Smooth muscle cell (in vitro differentiated cells): ENCODE measurements at regions not wholly inside any gene's neighbourhood (a gene's known extent, or its start where the extent isn't known, plus 50 kb on each side); places are given as distances from the start of the nearest gene placed in this dataset.

Experiments used
- DNase-seq: peaks from one replicate; lab custom pipeline; 2025; ENCODE audit not compliant: unreplicated experiment; lab: John Stamatoyannopoulos, UW
- H2AFZ ChIP-seq: fragments of 200-600 bp; sonication (generic); 2 replicates; pipeline ENCODE4 v1.6.0; 2016; ENCODE audit warnings: antibody characterized with exemption, low read depth, mild to moderate bottlenecking
- H3F3A ChIP-seq: fragments of 200-600 bp; sonication (generic); 2 replicates; pipeline ENCODE4 v1.6.0; 2017; ENCODE audit warnings: antibody characterized with exemption, low read depth
- H3K27ac ChIP-seq: fragments of 200-600 bp; sonication (generic); 2 replicates; pipeline ENCODE4 v1.5.1; 2016; ENCODE audit warnings: low read depth, mild to moderate bottlenecking
- H3K27me3 ChIP-seq: fragments of 200-600 bp; sonication (generic); 2 replicates; pipeline ENCODE4 v1.6.1; 2016; ENCODE audit warnings: low read depth, mild to moderate bottlenecking
- H3K36me3 ChIP-seq: fragments of 200-600 bp; sonication (generic); 2 replicates; pipeline ENCODE4 v1.5.1; 2016; ENCODE audit warnings: low read depth
- H3K4me1 ChIP-seq: fragments of 200-600 bp; sonication (generic); 2 replicates; pipeline ENCODE4 v1.5.1; 2016; ENCODE audit warnings: low read depth
- H3K4me2 ChIP-seq: fragments of 200-600 bp; sonication (generic); 2 replicates; pipeline ENCODE4 v1.6.0; 2016; ENCODE audit warnings: mild to moderate bottlenecking
- H3K4me3 ChIP-seq: fragments of 200-600 bp; sonication (generic); 2 replicates; pipeline ENCODE4 v1.5.1; 2016; ENCODE audit warnings: mild to moderate bottlenecking
- H3K79me2 ChIP-seq: fragments of 200-600 bp; sonication (generic); 2 replicates; pipeline ENCODE4 v1.6.0; 2016; ENCODE audit warnings: low read depth, mild to moderate bottlenecking
- H3K9ac ChIP-seq: fragments of 200-600 bp; sonication (generic); 2 replicates; pipeline ENCODE4 v1.6.0; 2016; ENCODE audit warnings: low read depth
- H3K9me3 ChIP-seq: fragments of 200-600 bp; sonication (generic); replicated peaks from 2 replicates; pipeline ENCODE4 v1.5.1; 2016; ENCODE audit warnings: low read depth
- H4K20me1 ChIP-seq: fragments of 200-600 bp; sonication (generic); 2 replicates; pipeline ENCODE4 v1.6.0; 2016; ENCODE audit warnings: low read depth
- WGBS: methylation state at CpG from one replicate; pipeline ENCODE4 v1.1.7; 2016; ENCODE audit warnings: low lambda C conversion rate; 5-methylcytosine and 5-hydroxymethylcytosine counted together
- TF ChIP-seq, protein P1 (sequence below): fragments of 200-600 bp; sonication (generic); IDR thresholded peaks from 2 replicates; pipeline ENCODE4 v1.5.1; 2017; ENCODE audit warnings: borderline replicate concordance, mild to moderate bottlenecking, antibody characterized with exemption; ENCODE audit not compliant: insufficient read depth, poor library complexity, severe bottlenecking

DNA sequence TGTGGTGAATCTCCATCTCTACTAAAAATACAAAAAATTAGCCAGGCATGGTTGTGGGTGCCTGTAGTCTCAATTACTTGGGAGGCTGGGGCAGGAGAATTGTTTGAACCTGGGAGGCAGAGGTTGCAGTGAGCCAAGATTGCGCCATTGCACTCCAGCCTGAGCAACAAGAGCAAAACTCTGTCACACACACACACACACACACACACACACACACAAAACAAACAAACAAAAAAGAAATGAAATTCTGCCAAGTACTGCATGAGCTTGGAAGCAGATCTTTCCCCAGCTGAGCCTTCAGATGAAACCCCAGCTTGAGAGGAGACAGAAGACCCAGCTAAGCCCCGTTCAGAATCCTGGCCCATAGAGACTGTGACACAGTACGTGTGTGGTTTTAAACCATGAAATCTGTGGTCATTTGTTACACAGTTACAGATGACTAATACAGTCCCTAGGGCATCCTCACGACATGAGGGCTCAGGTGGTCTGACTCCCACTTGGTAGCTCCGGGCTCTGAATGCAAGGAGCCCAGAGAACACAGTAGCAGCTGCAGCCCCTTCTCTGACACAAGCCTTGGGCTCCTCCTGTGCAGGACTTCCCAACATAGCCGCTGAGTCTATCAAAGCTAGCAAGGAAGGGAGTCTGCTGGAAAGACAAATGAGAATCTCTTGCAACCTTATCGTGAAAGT is 132.8 kb downstream of the SEC14L1 start:
- H3K9me3 ChIP-seq = no peaks in the 10 kb centered on the region
- H3F3A ChIP-seq = peaks cover 4% of the 10 kb centered on the region
- H3K36me3 ChIP-seq = no peaks in the 10 kb centered on the region
- H3K9ac ChIP-seq = no peak overlapping the region
- no peak overlapping the region for H3K27ac ChIP-seq
- H3K4me2 ChIP-seq = no peak overlapping the region
- 78% methylated on average over 7 of the region's 7 CpGs for WGBS
- TF ChIP-seq, protein P1, sequence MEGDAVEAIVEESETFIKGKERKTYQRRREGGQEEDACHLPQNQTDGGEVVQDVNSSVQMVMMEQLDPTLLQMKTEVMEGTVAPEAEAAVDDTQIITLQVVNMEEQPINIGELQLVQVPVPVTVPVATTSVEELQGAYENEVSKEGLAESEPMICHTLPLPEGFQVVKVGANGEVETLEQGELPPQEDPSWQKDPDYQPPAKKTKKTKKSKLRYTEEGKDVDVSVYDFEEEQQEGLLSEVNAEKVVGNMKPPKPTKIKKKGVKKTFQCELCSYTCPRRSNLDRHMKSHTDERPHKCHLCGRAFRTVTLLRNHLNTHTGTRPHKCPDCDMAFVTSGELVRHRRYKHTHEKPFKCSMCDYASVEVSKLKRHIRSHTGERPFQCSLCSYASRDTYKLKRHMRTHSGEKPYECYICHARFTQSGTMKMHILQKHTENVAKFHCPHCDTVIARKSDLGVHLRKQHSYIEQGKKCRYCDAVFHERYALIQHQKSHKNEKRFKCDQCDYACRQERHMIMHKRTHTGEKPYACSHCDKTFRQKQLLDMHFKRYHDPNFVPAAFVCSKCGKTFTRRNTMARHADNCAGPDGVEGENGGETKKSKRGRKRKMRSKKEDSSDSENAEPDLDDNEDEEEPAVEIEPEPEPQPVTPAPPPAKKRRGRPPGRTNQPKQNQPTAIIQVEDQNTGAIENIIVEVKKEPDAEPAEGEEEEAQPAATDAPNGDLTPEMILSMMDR = no peak
- peaks cover 3% of the 10 kb centered on the region for H3K4me1 ChIP-seq
- H3K27me3 ChIP-seq = no peaks in the 10 kb centered on the region
- no peaks in the 10 kb centered on the region for H3K79me2 ChIP-seq
- no peak overlapping the region for H2AFZ ChIP-seq
- no peaks in the 10 kb centered on the region for H4K20me1 ChIP-seq
- DNase-seq = no peak
- no peak overlapping the region for H3K4me3 ChIP-seq

DNA sequence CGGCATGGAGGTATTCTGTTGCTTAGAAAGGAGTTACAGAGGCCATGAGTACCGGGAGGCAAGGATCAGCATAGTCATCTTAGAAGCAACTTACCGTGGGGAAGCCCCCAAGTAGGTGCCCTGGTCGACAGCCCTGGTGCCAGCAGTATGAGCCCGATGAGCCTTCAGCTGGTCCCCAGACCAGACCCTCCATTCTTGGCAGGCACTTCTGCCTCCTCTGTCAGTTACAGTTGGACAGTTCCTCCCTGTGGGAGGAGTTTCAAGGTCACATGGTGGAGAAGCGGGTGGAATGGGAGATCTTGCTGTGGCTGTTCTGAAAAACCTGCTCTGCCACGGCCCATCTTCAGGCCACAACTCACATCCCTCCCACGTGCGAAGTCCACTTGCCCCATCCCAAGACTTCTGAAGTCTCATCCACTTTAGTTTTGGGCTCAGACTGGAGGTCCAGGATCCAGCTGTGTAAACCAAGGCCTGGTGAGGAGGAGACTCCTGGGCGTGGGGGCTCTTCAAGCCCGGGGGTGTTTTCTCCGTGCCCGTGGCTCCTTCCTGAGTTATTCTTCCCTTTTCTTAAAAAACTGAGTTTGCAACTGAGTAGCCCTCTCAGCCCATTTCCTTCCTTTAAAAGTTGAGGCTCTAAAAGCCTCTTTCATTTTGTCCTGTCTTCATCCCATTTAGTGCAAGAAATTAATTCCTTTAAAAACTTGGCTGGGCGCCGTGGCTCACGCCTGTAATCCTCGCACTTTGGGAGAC is 133.5 kb downstream of the SEC14L1 start:
- Histone ChIP-seq H3K4me3 (no peak overlapping the region), H3K4me2 (no peak overlapping the region), H3K27ac (no peak overlapping the region), H3F3A (peaks cover 4% of the 10 kb centered on the region), H3K9me3 (no peaks in the 10 kb centered on the region), H3K36me3 (no peaks in the 10 kb centered on the region), H2AFZ (no peak overlapping the region), H4K20me1 (no peaks in the 10 kb centered on the region), H3K9ac (no peak overlapping the region), H3K27me3 (no peaks in the 10 kb centered on the region), H3K4me1 (peaks cover 3% of the 10 kb centered on the region), H3K79me2 (no peaks in the 10 kb centered on the region)
- DNase-seq = no peak
- 96% methylated on average over 17 of the region's 17 CpGs for WGBS
- TF ChIP-seq, protein P1 = no peak

DNA sequence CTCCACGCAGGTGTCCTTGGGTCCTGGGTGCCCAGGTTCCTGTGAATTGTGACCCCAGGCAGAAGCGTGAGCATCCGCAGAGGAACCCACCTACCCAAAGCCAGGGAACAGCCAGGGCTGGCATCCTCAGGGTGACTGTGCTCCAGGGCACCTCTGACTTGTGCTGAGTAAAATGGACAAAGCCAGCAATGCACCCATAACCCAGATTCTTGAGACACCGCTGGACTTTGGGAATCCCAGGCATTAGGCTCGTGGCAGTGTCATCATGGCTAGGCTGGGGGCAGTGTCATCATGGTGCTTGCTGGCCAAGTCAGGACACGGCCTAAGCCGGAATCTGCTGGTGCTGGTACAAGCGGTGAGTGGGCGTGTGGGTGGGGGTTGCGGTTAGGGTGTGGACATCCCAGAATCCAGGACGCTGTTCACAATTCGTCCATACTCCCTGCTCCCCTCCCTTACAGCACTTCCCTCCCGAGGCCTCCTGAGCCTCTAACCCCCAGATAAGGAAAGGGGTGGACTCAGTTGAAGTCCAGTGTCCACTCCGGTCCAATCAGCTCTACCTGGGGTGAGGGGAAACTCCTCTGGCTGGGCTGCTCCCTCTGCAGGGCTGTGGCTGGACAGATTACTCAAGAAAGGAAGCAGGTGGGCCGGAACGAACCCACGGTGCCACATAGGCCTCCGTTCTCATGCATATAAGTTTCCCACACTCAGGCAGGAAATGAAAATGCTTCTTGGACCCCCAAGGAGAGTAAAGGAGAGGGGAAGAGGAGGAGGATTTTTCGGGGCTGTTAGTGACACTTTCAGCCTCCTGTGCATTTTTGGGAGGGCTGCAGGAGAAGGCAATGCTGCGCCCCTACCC is 138.9 kb downstream of the SEC14L1 start:
- H3K9ac ChIP-seq = no peak overlapping the region
- H3K79me2 ChIP-seq = no peaks in the 10 kb centered on the region
- H3K9me3 ChIP-seq = no peaks in the 10 kb centered on the region
- H3K27me3 ChIP-seq = no peaks in the 10 kb centered on the region
- H3F3A ChIP-seq = peaks cover 5% of the 10 kb centered on the region
- no peaks in the 10 kb centered on the region for H3K36me3 ChIP-seq
- DNase-seq = no peak
- no peak overlapping the region for H2AFZ ChIP-seq
- H4K20me1 ChIP-seq = no peaks in the 10 kb centered on the region
- no peak overlapping the region for H3K4me3 ChIP-seq
- H3K4me2 ChIP-seq = peak overlapping the region; percentile 81
- 74% methylated on average over 20 of the region's 20 CpGs for WGBS
- TF ChIP-seq, protein P1 = no peak
- H3K27ac ChIP-seq = no peak overlapping the region
- peaks cover 25% of the 10 kb centered on the region for H3K4me1 ChIP-seq
